PC-3 (cell line): ENCODE measurements at regions not wholly inside any gene's neighbourhood (a gene's known extent, or its start where the extent isn't known, plus 50 kb on each side); places are given as distances from the start of the nearest gene placed in this dataset.

Experiments
- ATAC-seq: fragments of 200-7000 bp; cut with Tn5 transposase; 2 replicates; pipeline ENCODE4 v1.9.1; 2020; ENCODE audit warnings: mild to moderate bottlenecking, moderate library complexity
- BruUV-seq: library from RNA; stranded (reverse); fragments of 400-500 nt; replicated peaks from 2 replicates; lab custom pipeline; 2021; lab: Mats Ljungman, UMichigan
- CTCF ChIA-PET: fragments of 300-600 bp; sonication (Branson Sonifier 250); formaldehyde crosslinking; loops from one replicate; lab custom pipeline; 2022; ENCODE audit warnings: antibody characterized with exemption; lab: Charles Lee
- POLR2A ChIA-PET: fragments of 300-600 bp; sonication (Branson Sonifier 250); formaldehyde crosslinking; loops from one replicate; lab custom pipeline; 2022; ENCODE audit warnings: antibody characterized with exemption; ENCODE audit not compliant: unreplicated experiment; lab: Charles Lee
- DNase-seq: peaks from one replicate; pipeline ENCODE4 v3.0.0-alpha.2; 2015
- H2AFZ ChIP-seq: fragments of 300-600 bp; sonication (generic); 2 replicates; pipeline ENCODE4 v1.6.0; 2016; ENCODE audit warnings: antibody characterized with exemption, low read length
- H3F3A ChIP-seq: fragments of 300-600 bp; sonication (generic); one replicate; pipeline ENCODE4 v1.6.0; 2017; ENCODE audit warnings: antibody characterized with exemption, low read length, control low read depth, mild to moderate bottlenecking; ENCODE audit not compliant: unreplicated experiment
- H3K27ac ChIP-seq: fragments of 300-600 bp; sonication (generic); 2 replicates; pipeline ENCODE4 v1.5.1; 2016; ENCODE audit warnings: mild to moderate bottlenecking, low read length
- H3K27me3 ChIP-seq: fragments of 300-600 bp; sonication (generic); 2 replicates; pipeline ENCODE4 v1.6.1; 2016; ENCODE audit warnings: low read length, mixed read lengths
- H3K36me3 ChIP-seq: fragments of 300-600 bp; sonication (generic); 2 replicates; pipeline ENCODE4 v1.6.1; 2016; ENCODE audit warnings: low read depth, mixed run types, low read length, mixed read lengths
- H3K4me1 ChIP-seq: fragments of 300-600 bp; sonication (generic); 2 replicates; pipeline ENCODE4 v1.5.1; 2016; ENCODE audit warnings: low read length; ENCODE audit not compliant: insufficient read depth
- H3K4me2 ChIP-seq: fragments of 300-600 bp; sonication (generic); 2 replicates; pipeline ENCODE4 v1.6.0; 2016; ENCODE audit warnings: low read length
- H3K4me3 ChIP-seq: fragments of 300-600 bp; sonication (generic); 2 replicates; pipeline ENCODE4 v1.5.1; 2016; ENCODE audit warnings: mild to moderate bottlenecking, low read length, mixed read lengths
- H3K79me2 ChIP-seq: fragments of 300-600 bp; sonication (generic); 2 replicates; pipeline ENCODE4 v1.6.1; 2017; ENCODE audit warnings: low read length, mixed read lengths
- H3K9ac ChIP-seq: fragments of 300-600 bp; sonication (generic); 2 replicates; pipeline ENCODE4 v1.6.0; 2016; ENCODE audit warnings: mild to moderate bottlenecking, low read length
- H3K9me2 ChIP-seq: fragments of 300-600 bp; sonication (generic); replicated peaks from 2 replicates; pipeline ENCODE4 v1.6.1; 2016; ENCODE audit warnings: mixed run types, low read length, mixed read lengths
- H3K9me3 ChIP-seq: fragments of 300-600 bp; sonication (generic); 2 replicates; pipeline ENCODE4 v1.6.1; 2016; ENCODE audit warnings: low read length, mixed read lengths
- H4K20me1 ChIP-seq: fragments of 300-600 bp; sonication (generic); 2 replicates; pipeline ENCODE4 v1.6.1; 2016; ENCODE audit warnings: low read length, mixed read lengths
- EZH2 ChIP-seq: fragments of 300-600 bp; sonication (generic); IDR thresholded peaks from one replicate; pipeline ENCODE4 v1.6.1; 2017; ENCODE audit warnings: antibody characterized with exemption, mild to moderate bottlenecking, low read length; ENCODE audit not compliant: unreplicated experiment
- EZH2phosphoT487 ChIP-seq: fragments of 300-600 bp; sonication (generic); IDR thresholded peaks from 2 replicates; pipeline ENCODE4 v1.6.1; 2018; ENCODE audit warnings: mild to moderate bottlenecking, antibody characterized with exemption, low read length, borderline replicate concordance
- intact Hi-C: fragments of 100-400 bp; cut with micrococcal nuclease; formaldehyde crosslinking; loops from 2 replicates; pipeline ENCODE4 v1.9.0; 2023
- TF ChIP-seq, protein P1 (sequence below): fragments of 300-600 bp; sonication (generic); conservative IDR thresholded peaks from 2 replicates; pipeline ENCODE4 v1.5.1; 2017; ENCODE audit warnings: antibody characterized with exemption, low read depth, mild to moderate bottlenecking, low read length

DNA sequence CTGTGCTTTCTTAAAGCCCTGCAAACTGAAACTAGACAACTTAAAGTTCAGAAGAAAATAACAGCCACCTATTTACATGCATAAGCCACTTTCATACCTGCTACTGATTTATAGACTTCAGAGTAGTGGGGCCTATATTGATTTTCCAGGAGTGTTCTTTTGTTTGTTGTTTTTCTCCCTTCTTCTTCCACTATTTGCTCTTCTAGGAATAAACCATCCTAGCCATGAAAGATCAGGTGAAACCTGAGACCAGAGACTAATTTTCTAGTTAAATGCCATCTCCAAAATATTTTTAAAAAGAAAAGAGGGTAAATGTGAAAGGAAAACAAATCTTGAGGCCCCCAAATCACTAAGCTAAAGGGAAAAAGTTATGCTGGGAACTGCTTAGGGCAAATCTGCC lies 72.4 kb upstream of the C1GALT1 start:
- no peaks in the 10 kb centered on the region for H3K36me3 ChIP-seq
- POLR2A ChIA-PET, result no interaction called here
- CTCF ChIA-PET, result no interaction called here
- peaks cover 9% of the 10 kb centered on the region for H3K4me1 ChIP-seq
- BruUV-seq, result no TSS peak
- H3F3A ChIP-seq, result no peaks in the 10 kb centered on the region
- H3K4me3 ChIP-seq, result no peak overlapping the region
- H3K27ac ChIP-seq, result no peak overlapping the region
- no peaks in the 10 kb centered on the region for H3K27me3 ChIP-seq
- ATAC-seq (no peak), DNase-seq (no peak)
- H3K9me3 ChIP-seq, result no peaks in the 10 kb centered on the region
- no peak overlapping the region for H2AFZ ChIP-seq
- H4K20me1 ChIP-seq, result no peaks in the 10 kb centered on the region
- H3K9ac ChIP-seq, result no peak overlapping the region
- no peaks in the 10 kb centered on the region for H3K79me2 ChIP-seq
- H3K9me2 ChIP-seq, result no peaks in the 10 kb centered on the region
- H3K4me2 ChIP-seq, result no peak overlapping the region
- no peak for TF ChIP-seq EZH2phosphoT487
- TF ChIP-seq, protein P1, sequence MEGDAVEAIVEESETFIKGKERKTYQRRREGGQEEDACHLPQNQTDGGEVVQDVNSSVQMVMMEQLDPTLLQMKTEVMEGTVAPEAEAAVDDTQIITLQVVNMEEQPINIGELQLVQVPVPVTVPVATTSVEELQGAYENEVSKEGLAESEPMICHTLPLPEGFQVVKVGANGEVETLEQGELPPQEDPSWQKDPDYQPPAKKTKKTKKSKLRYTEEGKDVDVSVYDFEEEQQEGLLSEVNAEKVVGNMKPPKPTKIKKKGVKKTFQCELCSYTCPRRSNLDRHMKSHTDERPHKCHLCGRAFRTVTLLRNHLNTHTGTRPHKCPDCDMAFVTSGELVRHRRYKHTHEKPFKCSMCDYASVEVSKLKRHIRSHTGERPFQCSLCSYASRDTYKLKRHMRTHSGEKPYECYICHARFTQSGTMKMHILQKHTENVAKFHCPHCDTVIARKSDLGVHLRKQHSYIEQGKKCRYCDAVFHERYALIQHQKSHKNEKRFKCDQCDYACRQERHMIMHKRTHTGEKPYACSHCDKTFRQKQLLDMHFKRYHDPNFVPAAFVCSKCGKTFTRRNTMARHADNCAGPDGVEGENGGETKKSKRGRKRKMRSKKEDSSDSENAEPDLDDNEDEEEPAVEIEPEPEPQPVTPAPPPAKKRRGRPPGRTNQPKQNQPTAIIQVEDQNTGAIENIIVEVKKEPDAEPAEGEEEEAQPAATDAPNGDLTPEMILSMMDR, result no peak
- no peak for TF ChIP-seq EZH2
- intact Hi-C loops, result loop anchor here (10.0 kb wide), 1 partner anchor 135 kb away; no protein-coding TSS in a partner anchor

DNA sequence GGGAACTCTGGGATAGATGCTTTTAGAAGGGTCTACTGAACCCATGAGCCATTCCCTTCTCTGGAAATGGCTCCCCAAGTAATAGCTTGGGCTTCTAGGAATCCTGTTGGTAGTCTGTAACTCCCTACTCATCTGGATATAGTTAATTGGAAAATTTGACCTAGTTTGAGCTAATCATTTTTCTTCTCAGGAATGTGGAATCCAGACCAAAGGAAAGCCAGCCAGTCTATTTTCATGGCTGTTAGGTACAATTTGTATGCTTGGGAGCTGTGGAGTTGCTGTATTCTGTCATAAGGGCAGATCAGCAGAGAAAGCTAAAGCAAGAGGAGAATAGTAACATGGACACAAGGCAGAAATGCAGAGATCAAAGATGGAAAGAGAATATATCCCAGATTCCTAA lies 71.6 kb upstream of the C1GALT1 start:
- BruUV-seq, result no TSS peak

DNA sequence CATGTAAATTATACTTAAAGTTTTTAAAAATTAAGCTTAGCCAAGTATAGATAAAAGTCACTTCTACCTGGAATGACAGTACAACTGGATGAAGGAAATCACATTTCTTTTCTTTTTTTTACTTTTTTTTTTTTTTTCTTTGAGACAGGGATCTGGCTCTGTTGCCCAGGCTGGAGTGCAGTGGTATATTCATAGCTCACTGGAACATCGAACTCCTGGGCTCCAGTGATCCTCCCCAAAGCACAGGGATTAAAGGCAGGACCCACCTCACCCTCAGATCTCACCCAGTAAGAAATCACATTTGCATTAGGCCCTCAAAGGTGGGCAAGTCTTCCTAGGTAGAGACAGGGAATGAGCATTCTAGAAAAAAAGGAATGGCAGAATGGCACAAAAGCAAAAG lies 69.5 kb upstream of the C1GALT1 start:
- no peaks in the 10 kb centered on the region for H3K79me2 ChIP-seq
- no peak overlapping the region for H3K27ac ChIP-seq
- H3K9me3 ChIP-seq, result no peaks in the 10 kb centered on the region
- H3F3A ChIP-seq, result no peaks in the 10 kb centered on the region
- H2AFZ ChIP-seq, result no peak overlapping the region
- H4K20me1 ChIP-seq, result no peaks in the 10 kb centered on the region
- no peak overlapping the region for H3K9ac ChIP-seq
- no peak for TF ChIP-seq EZH2phosphoT487
- no peak for TF ChIP-seq EZH2
- TF ChIP-seq, protein P1, result no peak
- intact Hi-C loops, result no loop called here
- H3K9me2 ChIP-seq, result no peaks in the 10 kb centered on the region
- no peaks in the 10 kb centered on the region for H3K36me3 ChIP-seq
- ATAC-seq (no peak), DNase-seq (no peak)
- ChIA-PET POLR2A (no interaction called here), CTCF (interaction anchor here (1.2 kb wide), 1 partner anchor 10 kb away, joined by 5 read pairs; no protein-coding TSS in a partner anchor)
- H3K4me1 ChIP-seq, result peaks cover 14% of the 10 kb centered on the region
- H3K27me3 ChIP-seq, result no peaks in the 10 kb centered on the region
- no peak overlapping the region for H3K4me3 ChIP-seq
- H3K4me2 ChIP-seq, result no peak overlapping the region
- no TSS peak for BruUV-seq

More for the DNA sequence above, 71.6 kb upstream of the C1GALT1 start:
- Histone ChIP-seq H3K4me3 (no peak overlapping the region), H3K4me1 (peaks cover 14% of the 10 kb centered on the region), H3K27me3 (no peaks in the 10 kb centered on the region), H3K9me3 (no peaks in the 10 kb centered on the region), H3K36me3 (no peaks in the 10 kb centered on the region), H3K79me2 (no peaks in the 10 kb centered on the region), H3K9me2 (no peaks in the 10 kb centered on the region), H3K4me2 (no peak overlapping the region), H4K20me1 (no peaks in the 10 kb centered on the region), H3F3A (no peaks in the 10 kb centered on the region), H2AFZ (no peak overlapping the region), H3K9ac (no peak overlapping the region), H3K27ac (no peak overlapping the region)
- ATAC-seq (no peak), DNase-seq (no peak)
- CTCF ChIA-PET, result no interaction called here
- intact Hi-C loops, result no loop called here
- POLR2A ChIA-PET, result no interaction called here
- TF ChIP-seq EZH2phosphoT487, result no peak
- no peak for TF ChIP-seq EZH2
- TF ChIP-seq, protein P1, result no peak
